Cardiac fibroblast (primary cell): ENCODE measurements at regions not wholly inside any gene's neighbourhood (a gene's known extent, or its start where the extent isn't known, plus 50 kb on each side); places are given as distances from the start of the nearest gene placed in this dataset.

ENCODE experiments used
- DNase-seq, 2 donors: peaks; one replicate each; pipeline versions ENCODE4 v3.0.0 to v3.0.0-alpha.2; 2010; ENCODE audit warnings: low read depth in 2 of 2
- H3K4me3 ChIP-seq, 2 donors: replicated peaks in 1 of 2; 1 replicate in 1 of 2; 2 replicates in 1 of 2; pipeline ENCODE4 v1.5.1; 2011; ENCODE audit warnings: low read depth in 2 of 2, low read length in 2 of 2, mild to moderate bottlenecking in 2 of 2, moderate library complexity in 1 of 2
- CTCF ChIP-seq: IDR thresholded peaks from one replicate; pipeline ENCODE4 v1.5.1; 2011; ENCODE audit warnings: low read depth, mild to moderate bottlenecking, low read length, inconsistent platforms

- no peak overlapping the region for H3K4me3 ChIP-seq
- TF ChIP-seq CTCF: no peak
- DNase-seq: no peak
Observed at GRCh38 chr4:18878561-18878960, 857.0 kb upstream of the LCORL start.

GRCh38 chr4:18869166-18869565 is 847.6 kb upstream of the LCORL start:
- H3K4me3 ChIP-seq: no peak overlapping the region
- no peak for TF ChIP-seq CTCF
- no peak for DNase-seq

- no peak for DNase-seq
- no peak overlapping the region for H3K4me3 ChIP-seq
- no peak for TF ChIP-seq CTCF
Observed at GRCh38 chr4:18860836-18861530, 839.4 kb upstream of the LCORL start.

GRCh38 chr4:18859468-18859867 is 837.9 kb upstream of the LCORL start:
- no peak for DNase-seq
- no peak for TF ChIP-seq CTCF
- H3K4me3 ChIP-seq: no peak overlapping the region

GRCh38 chr4:18858229-18858922 is 836.8 kb upstream of the LCORL start:
- TF ChIP-seq CTCF: no peak
- H3K4me3 ChIP-seq: no peak overlapping the region
- DNase-seq: no peak

- no peak overlapping the region for H3K4me3 ChIP-seq
- no peak for TF ChIP-seq CTCF
- DNase-seq: no peak
Observed at GRCh38 chr4:18850867-18851266, 829.3 kb upstream of the LCORL start.
